Bronchial epithelial cell (primary cell): ENCODE measurements at regions not wholly inside any gene's neighbourhood (a gene's known extent, or its start where the extent isn't known, plus 50 kb on each side); places are given as distances from the start of the nearest gene placed in this dataset.

Experiments
- DNase-seq: peaks from one replicate; pipeline ENCODE4 v3.0.0-alpha.2; 2010; ENCODE audit warnings: low read depth
- FAIRE-seq: peaks from 2 replicates; lab custom pipeline; 2011; peaks lifted over from hg19 to GRCh38; lab: Jason Lieb, UNC
- H3K27me3 ChIP-seq: 2 replicates; pipeline ENCODE4 v1.5.1; 2011; ENCODE audit warnings: low read length; ENCODE audit not compliant: control insufficient read depth, insufficient read depth
- H3K36me3 ChIP-seq: 2 replicates; pipeline ENCODE4 v1.5.1; 2011; ENCODE audit warnings: low read length; ENCODE audit not compliant: control insufficient read depth, insufficient read depth
- H3K4me3 ChIP-seq: 2 replicates; pipeline ENCODE4 v1.5.1; 2011; ENCODE audit warnings: mild to moderate bottlenecking, low read depth, low read length, control low read depth
- TF ChIP-seq, protein P1 (sequence below): IDR thresholded peaks from 2 replicates; pipeline ENCODE4 v1.5.1; 2011; ENCODE audit warnings: mild to moderate bottlenecking, moderate library complexity, low read length, control low read depth, inconsistent platforms; ENCODE audit not compliant: insufficient read depth, severe bottlenecking

DNA sequence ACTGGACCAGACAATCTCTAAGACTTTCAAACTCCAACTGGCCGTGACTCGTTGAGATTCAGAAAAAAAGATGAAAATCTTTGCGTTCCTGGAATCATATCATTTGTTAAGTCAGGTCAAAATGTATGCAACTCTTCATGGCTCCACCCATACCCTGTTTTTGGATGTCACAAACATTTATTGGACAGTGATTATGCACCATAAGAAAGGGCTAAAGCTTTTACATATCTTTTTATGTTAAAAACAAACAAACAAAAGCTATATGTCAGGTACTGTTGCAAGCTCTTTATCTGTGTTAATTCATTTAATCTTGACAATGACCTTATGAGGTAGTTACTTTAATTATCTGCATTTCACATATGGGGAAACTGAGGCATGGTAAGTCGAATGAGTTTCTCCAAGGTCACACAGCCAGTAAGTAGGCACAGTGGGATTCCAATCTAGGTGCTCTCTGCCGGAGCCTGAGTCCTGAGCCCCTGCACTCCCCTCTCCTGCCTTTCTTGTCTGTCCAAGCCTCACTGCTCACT is 145.7 kb upstream of the MYCN start:
- Histone ChIP-seq H3K36me3 (no peaks in the 10 kb centered on the region), H3K27me3 (peaks cover 3% of the 10 kb centered on the region), H3K4me3 (no peak overlapping the region)
- DNase-seq, result no peak
- TF ChIP-seq, protein P1, sequence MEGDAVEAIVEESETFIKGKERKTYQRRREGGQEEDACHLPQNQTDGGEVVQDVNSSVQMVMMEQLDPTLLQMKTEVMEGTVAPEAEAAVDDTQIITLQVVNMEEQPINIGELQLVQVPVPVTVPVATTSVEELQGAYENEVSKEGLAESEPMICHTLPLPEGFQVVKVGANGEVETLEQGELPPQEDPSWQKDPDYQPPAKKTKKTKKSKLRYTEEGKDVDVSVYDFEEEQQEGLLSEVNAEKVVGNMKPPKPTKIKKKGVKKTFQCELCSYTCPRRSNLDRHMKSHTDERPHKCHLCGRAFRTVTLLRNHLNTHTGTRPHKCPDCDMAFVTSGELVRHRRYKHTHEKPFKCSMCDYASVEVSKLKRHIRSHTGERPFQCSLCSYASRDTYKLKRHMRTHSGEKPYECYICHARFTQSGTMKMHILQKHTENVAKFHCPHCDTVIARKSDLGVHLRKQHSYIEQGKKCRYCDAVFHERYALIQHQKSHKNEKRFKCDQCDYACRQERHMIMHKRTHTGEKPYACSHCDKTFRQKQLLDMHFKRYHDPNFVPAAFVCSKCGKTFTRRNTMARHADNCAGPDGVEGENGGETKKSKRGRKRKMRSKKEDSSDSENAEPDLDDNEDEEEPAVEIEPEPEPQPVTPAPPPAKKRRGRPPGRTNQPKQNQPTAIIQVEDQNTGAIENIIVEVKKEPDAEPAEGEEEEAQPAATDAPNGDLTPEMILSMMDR, result no peak
- FAIRE-seq, result no peak

GRCh38 chr2:15795426-15795825 is 144.9 kb upstream of the MYCN start:
- TF ChIP-seq, protein P1, result no peak
- DNase-seq (no peak), FAIRE-seq (no peak)
- H3K27me3 ChIP-seq, result peaks cover 3% of the 10 kb centered on the region
- H3K36me3 ChIP-seq, result no peaks in the 10 kb centered on the region
- H3K4me3 ChIP-seq, result no peak overlapping the region

GRCh38 chr2:15796167-15796942 is 144.0 kb upstream of the MYCN start:
- FAIRE-seq, result no peak
- H3K36me3 ChIP-seq, result no peaks in the 10 kb centered on the region
- no peak for DNase-seq
- TF ChIP-seq, protein P1, result no peak
- H3K27me3 ChIP-seq, result peaks cover 3% of the 10 kb centered on the region
- H3K4me3 ChIP-seq, result no peak overlapping the region

DNA sequence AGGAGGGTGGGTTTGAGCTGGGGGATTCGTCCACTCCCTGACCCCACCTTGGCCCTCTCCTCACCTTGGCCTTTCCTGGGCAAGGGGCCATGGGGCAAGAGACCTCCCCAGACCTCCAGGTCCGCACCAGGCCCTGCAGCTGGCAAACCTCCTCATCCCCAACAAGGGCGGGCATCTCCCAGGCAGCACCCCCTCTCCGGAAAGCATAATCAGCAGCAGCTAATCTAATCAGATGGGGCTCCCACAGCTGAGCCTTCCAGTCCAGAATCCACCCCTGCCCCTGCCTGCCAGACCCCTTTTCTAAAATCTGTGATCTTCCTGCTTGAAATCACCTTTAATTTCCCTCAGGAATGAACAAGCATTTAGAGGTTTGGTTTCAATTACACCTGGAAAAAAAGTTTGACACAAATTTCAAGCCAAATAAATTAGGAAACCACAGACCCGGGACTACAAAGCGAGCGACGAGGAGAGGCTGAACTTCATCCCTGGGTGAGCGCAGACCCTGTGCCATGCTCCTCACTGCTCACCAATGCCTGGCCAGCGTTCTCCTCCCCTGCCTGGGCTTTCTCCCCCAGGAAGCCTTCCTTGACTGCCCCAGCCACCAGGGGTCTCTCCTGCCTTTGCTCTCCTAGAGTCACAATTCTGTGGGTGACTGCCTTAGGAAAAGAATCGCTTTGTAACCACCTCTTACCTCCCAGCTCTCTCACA is 143.0 kb upstream of the MYCN start:
- Histone ChIP-seq H3K36me3 (no peaks in the 10 kb centered on the region), H3K27me3 (peaks cover 3% of the 10 kb centered on the region), H3K4me3 (no peak overlapping the region)
- DNase-seq (no peak), FAIRE-seq (no peak)
- TF ChIP-seq, protein P1, result no peak

GRCh38 chr2:15797939-15798281 is 142.4 kb upstream of the MYCN start:
- Histone ChIP-seq H3K4me3 (no peak overlapping the region), H3K36me3 (no peaks in the 10 kb centered on the region), H3K27me3 (peaks cover 3% of the 10 kb centered on the region)
- no peak for DNase-seq
- TF ChIP-seq, protein P1, result no peak
- FAIRE-seq, result no peak
